EL (cell line): ENCODE measurements at regions not wholly inside any gene's neighbourhood (a gene's known extent, or its start where the extent isn't known, plus 50 kb on each side); places are given as distances from the start of the nearest gene placed in this dataset.

Experiments used
- DNase-seq: peaks from one replicate; pipeline ENCODE4 v3.0.0-alpha.2; 2016

GRCh38 chr16:9381905-9382304, 290.5 kb downstream of the HAPSTR1 start:
- DNase-seq: no peak

- DNase-seq: no peak
These were observed 291.8 kb downstream of the HAPSTR1 start for GRCh38 chr16:9383281-9383680.

- DNase-seq: no peak
These were observed 292.7 kb downstream of the HAPSTR1 start for GRCh38 chr16:9384141-9384540.

GRCh38 chr16:9389543-9390207, 298.2 kb downstream of the HAPSTR1 start:
- no peak for DNase-seq

GRCh38 chr16:9392956-9393355, 301.5 kb downstream of the HAPSTR1 start:
- no peak for DNase-seq

GRCh38 chr16:9393591-9393990, 302.1 kb downstream of the HAPSTR1 start:
- no peak for DNase-seq

- DNase-seq: no peak
These were observed 304.5 kb downstream of the HAPSTR1 start for GRCh38 chr16:9395958-9396359.

- no peak for DNase-seq
These were observed 308.1 kb downstream of the HAPSTR1 start for GRCh38 chr16:9399573-9399972.

- DNase-seq: no peak
These were observed 309.7 kb downstream of the HAPSTR1 start for GRCh38 chr16:9401173-9401572.

- no peak for DNase-seq
These were observed 310.9 kb downstream of the HAPSTR1 start for GRCh38 chr16:9402293-9402860.

- DNase-seq: no peak
These were observed 313.4 kb downstream of the HAPSTR1 start for GRCh38 chr16:9404811-9405210.

- DNase-seq: no peak
These were observed 314.7 kb downstream of the HAPSTR1 start for GRCh38 chr16:9406038-9406712.

- no peak for DNase-seq
These were observed 315.8 kb downstream of the HAPSTR1 start for GRCh38 chr16:9407206-9407758.

- no peak for DNase-seq
These were observed 316.9 kb downstream of the HAPSTR1 start for GRCh38 chr16:9408297-9408878.

GRCh38 chr16:9409560-9410493, 318.4 kb downstream of the HAPSTR1 start:
- DNase-seq: no peak

- no peak for DNase-seq
These were observed 320.0 kb downstream of the HAPSTR1 start for GRCh38 chr16:9411426-9411825.

GRCh38 chr16:9412031-9412914, 320.8 kb downstream of the HAPSTR1 start:
- no peak for DNase-seq

- no peak for DNase-seq
These were observed 321.4 kb downstream of the HAPSTR1 start for GRCh38 chr16:9412915-9413264.

- DNase-seq: no peak
These were observed 324.1 kb downstream of the HAPSTR1 start for GRCh38 chr16:9415545-9415944.

GRCh38 chr16:9417898-9418297, 326.5 kb downstream of the HAPSTR1 start:
- no peak for DNase-seq

GRCh38 chr16:9419161-9419560, 327.7 kb downstream of the HAPSTR1 start:
- DNase-seq: no peak
